ENCODE measurements at regions not wholly inside any gene's neighbourhood (a gene's known extent, or its start where the extent isn't known, plus 50 kb on each side); places are given as distances from the start of the nearest gene placed in this dataset.

DNA sequence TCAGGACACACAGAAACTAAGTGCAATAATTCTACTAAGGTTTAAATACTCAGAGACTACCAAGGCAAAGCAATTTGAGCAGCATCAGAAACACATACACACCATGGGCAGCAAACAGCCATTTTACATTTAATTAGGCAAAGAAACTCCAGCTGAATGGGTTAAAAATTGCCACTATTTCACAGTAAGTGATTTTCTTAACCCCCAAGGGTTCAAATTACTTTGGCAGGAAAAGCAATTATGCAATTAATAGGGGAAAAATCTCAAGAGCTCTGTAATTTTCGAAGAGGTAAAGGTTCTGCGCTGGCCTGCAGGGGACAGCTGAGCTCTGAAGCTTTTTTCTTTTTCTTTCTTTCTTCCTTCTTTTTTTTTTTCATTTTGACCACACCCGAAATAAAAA, 206.2 kb upstream of the RRP15 start:
- TF ChIP-seq, protein P1, sequence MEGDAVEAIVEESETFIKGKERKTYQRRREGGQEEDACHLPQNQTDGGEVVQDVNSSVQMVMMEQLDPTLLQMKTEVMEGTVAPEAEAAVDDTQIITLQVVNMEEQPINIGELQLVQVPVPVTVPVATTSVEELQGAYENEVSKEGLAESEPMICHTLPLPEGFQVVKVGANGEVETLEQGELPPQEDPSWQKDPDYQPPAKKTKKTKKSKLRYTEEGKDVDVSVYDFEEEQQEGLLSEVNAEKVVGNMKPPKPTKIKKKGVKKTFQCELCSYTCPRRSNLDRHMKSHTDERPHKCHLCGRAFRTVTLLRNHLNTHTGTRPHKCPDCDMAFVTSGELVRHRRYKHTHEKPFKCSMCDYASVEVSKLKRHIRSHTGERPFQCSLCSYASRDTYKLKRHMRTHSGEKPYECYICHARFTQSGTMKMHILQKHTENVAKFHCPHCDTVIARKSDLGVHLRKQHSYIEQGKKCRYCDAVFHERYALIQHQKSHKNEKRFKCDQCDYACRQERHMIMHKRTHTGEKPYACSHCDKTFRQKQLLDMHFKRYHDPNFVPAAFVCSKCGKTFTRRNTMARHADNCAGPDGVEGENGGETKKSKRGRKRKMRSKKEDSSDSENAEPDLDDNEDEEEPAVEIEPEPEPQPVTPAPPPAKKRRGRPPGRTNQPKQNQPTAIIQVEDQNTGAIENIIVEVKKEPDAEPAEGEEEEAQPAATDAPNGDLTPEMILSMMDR (IDR thresholded peaks at IDR 0.05) = no peak
- TF ChIP-seq POLR2A (IDR thresholded peaks at IDR 0.05) = no peak
